CD4-positive, alpha-beta T cell (primary cell): ENCODE measurements at regions not wholly inside any gene's neighbourhood (a gene's known extent, or its start where the extent isn't known, plus 50 kb on each side); places are given as distances from the start of the nearest gene placed in this dataset.

ENCODE experiments used
- ATAC-seq: fragments of 200-7000 bp; cut with Tn5 transposase; one replicate; pipeline ENCODE4 v1.10.0; 2022; ENCODE audit warnings: mild to moderate bottlenecking; ENCODE audit not compliant: poor library complexity
- CTCF ChIA-PET: fragments of 350-600 bp; sonication (Branson Sonifier 250); formaldehyde crosslinking; loops from one replicate; lab custom pipeline; 2021; ENCODE audit warnings: antibody characterized with exemption, inconsistent platforms; lab: Charles Lee
- POLR2A ChIA-PET: fragments of 350-600 bp; sonication (Branson Sonifier 250); formaldehyde crosslinking; loops from one replicate; lab custom pipeline; 2021; ENCODE audit warnings: antibody characterized with exemption, inconsistent platforms; lab: Charles Lee
- DNase-seq, 14 experiments: peaks; one replicate each; pipeline ENCODE4 v3.0.0-alpha.2; 2013 to 2020; ENCODE audit warnings: mixed read lengths in 2 of 14
- H3K27ac ChIP-seq, 2 donors: one replicate each; pipeline versions ENCODE4 v1.5.1 to v1.7.0; 2013; ENCODE audit warnings: low read length in 2 of 2, low read depth in 1 of 2, mild to moderate bottlenecking in 1 of 2
- H3K27me3 ChIP-seq, 2 experiments: 1 replicate in 1 of 2; 2 replicates in 1 of 2; pipeline versions ENCODE4 v1.6.1 to v1.7.0; 2013; ENCODE audit warnings: low read length in 2 of 2, control low read depth in 1 of 2, mild to moderate bottlenecking in 1 of 2, moderate library complexity in 1 of 2; ENCODE audit not compliant: insufficient read depth in 2 of 2, control insufficient read depth in 1 of 2
- H3K36me3 ChIP-seq: one replicate; pipeline ENCODE4 v1.6.1; 2013; ENCODE audit warnings: low read length, control low read depth; ENCODE audit not compliant: insufficient read depth
- H3K4me1 ChIP-seq: one replicate; pipeline ENCODE4 v1.6.1; 2013; ENCODE audit warnings: low read length, control low read depth; ENCODE audit not compliant: insufficient read depth
- H3K4me3 ChIP-seq: one replicate; pipeline ENCODE4 v1.5.1; 2013; ENCODE audit warnings: mild to moderate bottlenecking, low read length, moderate library complexity
- H3K9me3 ChIP-seq, 2 experiments: 1 replicate in 1 of 2; 2 replicates in 1 of 2; pipeline versions ENCODE4 v1.6.1 to v1.7.0; 2013; ENCODE audit warnings: low read length in 2 of 2, mild to moderate bottlenecking in 2 of 2, control low read depth in 1 of 2, moderate library complexity in 1 of 2; ENCODE audit not compliant: control insufficient read depth in 1 of 2, insufficient read depth in 1 of 2
- H3K27ac Mint-ChIP-seq: one replicate; pipeline ENCODE4 v1.8.0; 2020; ENCODE audit warnings: mixed read lengths
- H3K27me3 Mint-ChIP-seq: one replicate; pipeline ENCODE4 v1.8.0; 2021; ENCODE audit warnings: mixed read lengths
- H3K36me3 Mint-ChIP-seq: one replicate; pipeline ENCODE4 v1.8.0; 2021; ENCODE audit warnings: low read depth, mixed read lengths
- H3K4me1 Mint-ChIP-seq: one replicate; pipeline ENCODE4 v1.8.0; 2021; ENCODE audit warnings: low read depth, mixed read lengths
- H3K4me3 Mint-ChIP-seq: one replicate; pipeline ENCODE4 v1.8.0; 2020; ENCODE audit warnings: mild to moderate bottlenecking, mixed read lengths
- H3K9me3 Mint-ChIP-seq: one replicate; pipeline ENCODE4 v1.8.0; 2020; ENCODE audit warnings: mixed read lengths
- CTCF ChIP-seq: fragments of 200-600 bp; IDR thresholded peaks from one replicate; pipeline ENCODE4 v1.8.0; 2022; ENCODE audit warnings: antibody characterized with exemption, mild to moderate bottlenecking
- intact Hi-C, 2 experiments: fragments of 100-400 bp; cut with DNase I in 1 of 2; cut with micrococcal nuclease in 1 of 2; formaldehyde crosslinking; loops; one replicate each; pipeline versions ENCODE4 v1.15.1 to v1.9.0; 2023 to 2025; cut with DNase I, micrococcal nuclease

GRCh38 chr4:123496421-123496820, 99.8 kb downstream of the SPRY1 start:
- intact Hi-C loops = no loop called here
- Mint-ChIP-seq H3K9me3 (peaks cover 5% of the 10 kb centered on the region), H3K4me1 (no peaks in the 10 kb centered on the region), H3K27ac (no peak overlapping the region), H3K27me3 (peaks cover 19% of the 10 kb centered on the region), H3K36me3 (no peaks in the 10 kb centered on the region), H3K4me3 (no peak overlapping the region)
- no peak for ATAC-seq
- no peaks in the 10 kb centered on the region for H3K9me3 ChIP-seq
- no peaks in the 10 kb centered on the region for H3K36me3 ChIP-seq
- H3K4me3 ChIP-seq = no peak overlapping the region
- H3K4me1 ChIP-seq = no peaks in the 10 kb centered on the region
- no peak overlapping the region for H3K27ac ChIP-seq
- POLR2A ChIA-PET = no interaction called here
- TF ChIP-seq CTCF = no peak
- H3K27me3 ChIP-seq = peaks cover 0 to 3% of the 10 kb centered on the region in 2 experiments
- CTCF ChIA-PET = no interaction called here
- no peak for DNase-seq

GRCh38 chr4:123497340-123497739, 100.7 kb downstream of the SPRY1 start:
- Mint-ChIP-seq H3K27me3 (peaks cover 25% of the 10 kb centered on the region), H3K36me3 (no peaks in the 10 kb centered on the region), H3K9me3 (peaks cover 5% of the 10 kb centered on the region), H3K4me3 (no peak overlapping the region), H3K27ac (no peak overlapping the region), H3K4me1 (no peaks in the 10 kb centered on the region)
- H3K36me3 ChIP-seq = no peaks in the 10 kb centered on the region
- no peak for TF ChIP-seq CTCF
- peaks cover 0 to 3% of the 10 kb centered on the region in 2 experiments for H3K27me3 ChIP-seq
- H3K9me3 ChIP-seq = no peaks in the 10 kb centered on the region
- DNase-seq = no peak
- ChIA-PET CTCF (no interaction called here), POLR2A (no interaction called here)
- ATAC-seq = no peak
- no peak overlapping the region for H3K4me3 ChIP-seq
- no peak overlapping the region for H3K27ac ChIP-seq
- intact Hi-C loops = no loop called here
- H3K4me1 ChIP-seq = no peaks in the 10 kb centered on the region

- Mint-ChIP-seq H3K27me3 (peaks cover 40% of the 10 kb centered on the region), H3K9me3 (peaks cover 5% of the 10 kb centered on the region), H3K4me3 (no peak overlapping the region), H3K36me3 (no peaks in the 10 kb centered on the region), H3K4me1 (peaks cover 18% of the 10 kb centered on the region), H3K27ac (no peak overlapping the region)
- no peak for TF ChIP-seq CTCF
- ChIA-PET CTCF (interaction anchor here (0.6 kb wide), 1 partner anchor 17 kb away, joined by 3 read pairs; no protein-coding TSS in a partner anchor), POLR2A (interaction anchor here (1.2 kb wide), 1 partner anchor 8 kb away, joined by 3 read pairs; no protein-coding TSS in a partner anchor)
- no peak for DNase-seq
- no peak overlapping the region for H3K27ac ChIP-seq
- intact Hi-C loops = no loop called here
- H3K4me3 ChIP-seq = no peak overlapping the region
- no peak for ATAC-seq
- H3K27me3 ChIP-seq = peaks cover 2 to 24% of the 10 kb centered on the region in 2 experiments
- H3K9me3 ChIP-seq = peaks cover 0 to 8% of the 10 kb centered on the region in 2 experiments
- H3K4me1 ChIP-seq = no peaks in the 10 kb centered on the region
- no peaks in the 10 kb centered on the region for H3K36me3 ChIP-seq
Observed at GRCh38 chr4:123501733-123502132, 105.1 kb downstream of the SPRY1 start.
